SU-DHL-6 (cell line): ENCODE measurements at regions not wholly inside any gene's neighbourhood (a gene's known extent, or its start where the extent isn't known, plus 50 kb on each side); places are given as distances from the start of the nearest gene placed in this dataset.

Experiments used
- H2AFZ ChIP-seq: fragments of 200-600 bp; sonication (generic); 2 replicates; pipeline ENCODE4 v1.6.1; 2014; ENCODE audit warnings: low read depth, mild to moderate bottlenecking, moderate library complexity, mixed read lengths, antibody characterized with exemption, low read length; ENCODE audit not compliant: severe bottlenecking
- H3F3A ChIP-seq: fragments of 200-600 bp; shearing (Covaris generic); 2 replicates; pipeline ENCODE4 v1.6.0; 2016; ENCODE audit warnings: antibody characterized with exemption, mild to moderate bottlenecking; ENCODE audit not compliant: insufficient read depth
- H3K27ac ChIP-seq: fragments of 200-600 bp; sonication (generic); 2 replicates; pipeline ENCODE4 v1.5.1; 2016; ENCODE audit warnings: low read depth, mild to moderate bottlenecking, low read length, moderate library complexity, mixed read lengths
- H3K27me3 ChIP-seq: fragments of 200-600 bp; sonication (generic), shearing (Covaris generic); 2 replicates; pipeline ENCODE4 v1.6.0; 2014; ENCODE audit warnings: mild to moderate bottlenecking, low read length
- H3K36me3 ChIP-seq: fragments of 200-600 bp; sonication (generic); 2 replicates; pipeline ENCODE4 v1.6.1; 2014; ENCODE audit warnings: mild to moderate bottlenecking, low read length, mixed read lengths
- H3K4me2 ChIP-seq: fragments of 300-600, 200-600 bp; shearing (Covaris generic), sonication (generic); 2 replicates; pipeline ENCODE4 v1.6.0; 2014; ENCODE audit warnings: low read length, low read depth, mild to moderate bottlenecking; ENCODE audit not compliant: poor library complexity, severe bottlenecking
- H3K4me3 ChIP-seq: fragments of 200-600 bp; sonication (generic); 2 replicates; pipeline ENCODE4 v1.5.1; 2014; ENCODE audit warnings: antibody characterized with exemption, low read length, mild to moderate bottlenecking, mixed read lengths; ENCODE audit not compliant: insufficient read depth, poor library complexity, severe bottlenecking
- H3K79me2 ChIP-seq: fragments of 200-600 bp; sonication (generic); 2 replicates; pipeline ENCODE4 v1.6.1; 2014; ENCODE audit warnings: mild to moderate bottlenecking, low read length, moderate library complexity; ENCODE audit not compliant: insufficient read depth
- H3K9ac ChIP-seq: fragments of 200-600 bp; sonication (generic); 2 replicates; pipeline ENCODE4 v1.7.0; 2014; ENCODE audit warnings: mild to moderate bottlenecking, low read length
- H3K9me2 ChIP-seq: fragments of 200-600 bp; sonication (generic); replicated peaks from 2 replicates; pipeline ENCODE4 v1.6.1; 2014; ENCODE audit warnings: low read length; ENCODE audit not compliant: insufficient read depth
- H3K9me3 ChIP-seq: fragments of 200-600 bp; sonication (generic); 2 replicates; pipeline ENCODE4 v1.6.1; 2014; ENCODE audit warnings: low read length, mixed read lengths; ENCODE audit not compliant: insufficient read depth
- H4K20me1 ChIP-seq: fragments of 200-600 bp; sonication (generic); 2 replicates; pipeline ENCODE4 v1.6.1; 2014; ENCODE audit warnings: low read depth, mild to moderate bottlenecking, antibody characterized with exemption, low read length, moderate library complexity, mixed read lengths
- EZH2phosphoT487 ChIP-seq: fragments of 200-600 bp; sonication (generic), shearing (Covaris generic); conservative IDR thresholded peaks from 2 replicates; pipeline ENCODE4 v1.6.1; 2018; ENCODE audit warnings: mild to moderate bottlenecking, antibody characterized with exemption, low read length, moderate library complexity, mixed read lengths
- TF ChIP-seq, protein P1 (sequence below): fragments of 200-600 bp; sonication (generic); IDR thresholded peaks from one replicate; pipeline ENCODE4 v1.5.1; 2017; ENCODE audit warnings: antibody characterized with exemption, mild to moderate bottlenecking, low read length, moderate library complexity; ENCODE audit not compliant: insufficient read depth, poor library complexity, severe bottlenecking

DNA sequence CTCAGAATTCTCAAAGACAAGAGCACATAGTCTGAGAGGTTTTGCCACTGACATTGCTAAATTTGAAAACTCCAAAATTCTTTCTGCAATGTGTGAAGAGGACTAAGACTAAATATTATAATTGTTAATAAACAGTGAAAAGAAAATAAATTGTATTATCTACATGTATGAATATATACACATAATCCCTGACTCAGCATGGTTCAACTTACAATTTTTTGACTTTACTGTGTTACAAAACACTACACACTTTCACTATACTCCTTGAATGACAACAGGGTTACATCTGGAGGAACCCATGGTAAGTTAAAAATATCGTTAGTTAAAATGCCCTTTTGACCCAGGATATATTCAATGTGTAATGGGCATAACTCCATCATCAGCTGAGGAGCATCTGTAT lies 2017.2 kb upstream of the TENM3 start:
- no peak overlapping the region for H3K9ac ChIP-seq
- TF ChIP-seq EZH2phosphoT487: no peak
- TF ChIP-seq, protein P1, sequence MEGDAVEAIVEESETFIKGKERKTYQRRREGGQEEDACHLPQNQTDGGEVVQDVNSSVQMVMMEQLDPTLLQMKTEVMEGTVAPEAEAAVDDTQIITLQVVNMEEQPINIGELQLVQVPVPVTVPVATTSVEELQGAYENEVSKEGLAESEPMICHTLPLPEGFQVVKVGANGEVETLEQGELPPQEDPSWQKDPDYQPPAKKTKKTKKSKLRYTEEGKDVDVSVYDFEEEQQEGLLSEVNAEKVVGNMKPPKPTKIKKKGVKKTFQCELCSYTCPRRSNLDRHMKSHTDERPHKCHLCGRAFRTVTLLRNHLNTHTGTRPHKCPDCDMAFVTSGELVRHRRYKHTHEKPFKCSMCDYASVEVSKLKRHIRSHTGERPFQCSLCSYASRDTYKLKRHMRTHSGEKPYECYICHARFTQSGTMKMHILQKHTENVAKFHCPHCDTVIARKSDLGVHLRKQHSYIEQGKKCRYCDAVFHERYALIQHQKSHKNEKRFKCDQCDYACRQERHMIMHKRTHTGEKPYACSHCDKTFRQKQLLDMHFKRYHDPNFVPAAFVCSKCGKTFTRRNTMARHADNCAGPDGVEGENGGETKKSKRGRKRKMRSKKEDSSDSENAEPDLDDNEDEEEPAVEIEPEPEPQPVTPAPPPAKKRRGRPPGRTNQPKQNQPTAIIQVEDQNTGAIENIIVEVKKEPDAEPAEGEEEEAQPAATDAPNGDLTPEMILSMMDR: no peak
- no peak overlapping the region for H2AFZ ChIP-seq
- H3K27ac ChIP-seq: no peak overlapping the region
- H4K20me1 ChIP-seq: no peaks in the 10 kb centered on the region
- no peak overlapping the region for H3K4me3 ChIP-seq
- no peaks in the 10 kb centered on the region for H3K36me3 ChIP-seq
- no peak overlapping the region for H3K4me2 ChIP-seq
- H3K9me3 ChIP-seq: no peaks in the 10 kb centered on the region
- no peaks in the 10 kb centered on the region for H3K27me3 ChIP-seq
- no peaks in the 10 kb centered on the region for H3K79me2 ChIP-seq
- no peaks in the 10 kb centered on the region for H3K9me2 ChIP-seq
- H3F3A ChIP-seq: no peaks in the 10 kb centered on the region

DNA sequence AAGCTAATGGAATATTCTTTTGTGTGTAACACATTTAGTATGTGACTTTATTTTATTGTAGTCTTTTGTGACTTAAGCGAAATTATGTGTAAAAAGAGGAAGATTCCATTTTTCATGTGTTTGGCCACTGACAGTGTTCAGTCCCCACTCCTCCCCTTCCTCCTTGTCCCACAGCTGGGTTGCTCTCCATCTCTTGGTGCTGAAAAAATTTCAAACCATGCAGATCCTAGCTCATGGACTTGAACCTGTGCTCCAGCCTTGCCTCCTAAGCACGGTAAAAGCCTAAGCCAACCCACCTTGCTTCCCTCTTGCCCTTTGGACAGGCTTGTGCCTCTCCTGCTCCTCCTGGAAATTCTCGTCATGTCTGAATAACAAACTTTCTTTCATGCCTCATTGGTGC lies 2008.5 kb upstream of the TENM3 start:
- no peaks in the 10 kb centered on the region for H3K9me2 ChIP-seq
- H3K27me3 ChIP-seq: no peaks in the 10 kb centered on the region

DNA sequence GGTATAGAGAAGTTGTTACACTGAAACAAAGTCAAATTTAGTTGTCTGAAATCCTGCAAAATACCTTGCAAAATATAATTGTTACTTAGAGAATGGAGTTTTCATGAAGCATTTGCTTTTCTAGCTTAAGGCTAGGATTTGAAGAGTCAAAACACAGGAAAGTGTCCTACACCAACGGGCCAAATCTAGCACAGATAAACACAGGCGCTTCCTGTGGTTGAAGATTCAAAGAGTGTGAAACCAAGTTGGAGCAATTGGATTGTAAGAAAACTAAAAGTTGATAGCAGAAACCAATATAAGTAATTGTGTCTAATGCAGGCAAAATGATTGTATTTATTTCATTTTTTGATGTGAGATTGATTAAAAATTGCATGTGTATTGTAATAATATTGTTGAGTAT lies 2002.5 kb upstream of the TENM3 start:
- H3K9me3 ChIP-seq: no peaks in the 10 kb centered on the region
- no peaks in the 10 kb centered on the region for H4K20me1 ChIP-seq
- no peak overlapping the region for H3K4me3 ChIP-seq
- TF ChIP-seq EZH2phosphoT487: no peak
- TF ChIP-seq, protein P1: no peak
- H3F3A ChIP-seq: no peaks in the 10 kb centered on the region
- H3K36me3 ChIP-seq: no peaks in the 10 kb centered on the region
- no peak overlapping the region for H3K27ac ChIP-seq
- H3K79me2 ChIP-seq: no peaks in the 10 kb centered on the region
- H2AFZ ChIP-seq: peak overlapping the region; percentile 25
- no peaks in the 10 kb centered on the region for H3K9me2 ChIP-seq
- H3K4me2 ChIP-seq: no peak overlapping the region
- no peaks in the 10 kb centered on the region for H3K27me3 ChIP-seq
- H3K9ac ChIP-seq: no peak overlapping the region

More for the DNA sequence above, 2008.5 kb upstream of the TENM3 start:
- Histone ChIP-seq H4K20me1 (no peaks in the 10 kb centered on the region), H3F3A (no peaks in the 10 kb centered on the region), H3K9me3 (no peaks in the 10 kb centered on the region), H3K9ac (no peak overlapping the region), H3K4me2 (no peak overlapping the region), H3K36me3 (no peaks in the 10 kb centered on the region), H2AFZ (no peak overlapping the region), H3K4me3 (no peak overlapping the region), H3K27ac (no peak overlapping the region), H3K79me2 (no peaks in the 10 kb centered on the region)
- TF ChIP-seq EZH2phosphoT487: no peak
- TF ChIP-seq, protein P1: no peak
